OCI-LY7 (cell line): ENCODE measurements at regions not wholly inside any gene's neighbourhood (a gene's known extent, or its start where the extent isn't known, plus 50 kb on each side); places are given as distances from the start of the nearest gene placed in this dataset.

Source experiments
- CTCF ChIP-seq: fragments of 200-600 bp; sonication (generic); conservative IDR thresholded peaks from 2 replicates; pipeline ENCODE4 v1.5.1; 2014; ENCODE audit warnings: mild to moderate bottlenecking, antibody characterized with exemption, low read length, moderate library complexity, mixed read lengths
- EZH2phosphoT487 ChIP-seq: fragments of 200-600 bp; sonication (generic); IDR thresholded peaks from 2 replicates; pipeline ENCODE4 v1.6.1; 2018; ENCODE audit warnings: low read depth, borderline replicate concordance, mild to moderate bottlenecking, mixed run types, antibody characterized with exemption, low read length, moderate library complexity, mixed read lengths

GRCh38 chr2:51579412-51579811 lies 547.5 kb upstream of the NRXN1 start:
- no peak for TF ChIP-seq CTCF
- no peak for TF ChIP-seq EZH2phosphoT487
